VCaP (cell line): ENCODE measurements at regions not wholly inside any gene's neighbourhood (a gene's known extent, or its start where the extent isn't known, plus 50 kb on each side); places are given as distances from the start of the nearest gene placed in this dataset.
A peak's percentile ranks its signal among the peaks of the same experiment; 100 is the strongest.

Experiments used
- H3K27ac ChIP-seq: fragments of 450-650 bp; 2 replicates; pipeline ENCODE4 v1.5.1; 2017
- CTCF ChIP-seq: fragments of 450-650 bp; conservative IDR thresholded peaks from 2 replicates; pipeline ENCODE4 v1.5.1; 2017; ENCODE audit warnings: mild to moderate bottlenecking, moderate library complexity

- H3K27ac ChIP-seq = no peak overlapping the region
- peak; percentile 57 for TF ChIP-seq CTCF
Observed at GRCh38 chr13:111604097-111604496, 283.7 kb downstream of the TEX29 start.

- no peak for TF ChIP-seq CTCF
- H3K27ac ChIP-seq = no peak overlapping the region
Observed at GRCh38 chr13:111608556-111608955, 288.1 kb downstream of the TEX29 start.

GRCh38 chr13:111609631-111610030 lies 289.2 kb downstream of the TEX29 start:
- TF ChIP-seq CTCF = no peak

GRCh38 chr13:111610081-111610480 lies 289.6 kb downstream of the TEX29 start:
- no peak for TF ChIP-seq CTCF

More at GRCh38 chr13:111609631-111610030, 289.2 kb downstream of the TEX29 start:
- no peak overlapping the region for H3K27ac ChIP-seq

GRCh38 chr13:111610879-111611278 lies 290.4 kb downstream of the TEX29 start:
- no peak overlapping the region for H3K27ac ChIP-seq
- TF ChIP-seq CTCF = no peak

More at GRCh38 chr13:111610081-111610480, 289.6 kb downstream of the TEX29 start:
- H3K27ac ChIP-seq = no peak overlapping the region

GRCh38 chr13:111611651-111612050 lies 291.2 kb downstream of the TEX29 start:
- TF ChIP-seq CTCF = no peak
- no peak overlapping the region for H3K27ac ChIP-seq

- H3K27ac ChIP-seq = no peak overlapping the region
- 0 out of 2 replicates have a peak, but pooled peaks have one; percentile 6 for TF ChIP-seq CTCF
Observed at GRCh38 chr13:111612886-111613285, 292.4 kb downstream of the TEX29 start.
